ENCODE measurements at regions not wholly inside any gene's neighbourhood (a gene's known extent, or its start where the extent isn't known, plus 50 kb on each side); places are given as distances from the start of the nearest gene placed in this dataset.

DNA sequence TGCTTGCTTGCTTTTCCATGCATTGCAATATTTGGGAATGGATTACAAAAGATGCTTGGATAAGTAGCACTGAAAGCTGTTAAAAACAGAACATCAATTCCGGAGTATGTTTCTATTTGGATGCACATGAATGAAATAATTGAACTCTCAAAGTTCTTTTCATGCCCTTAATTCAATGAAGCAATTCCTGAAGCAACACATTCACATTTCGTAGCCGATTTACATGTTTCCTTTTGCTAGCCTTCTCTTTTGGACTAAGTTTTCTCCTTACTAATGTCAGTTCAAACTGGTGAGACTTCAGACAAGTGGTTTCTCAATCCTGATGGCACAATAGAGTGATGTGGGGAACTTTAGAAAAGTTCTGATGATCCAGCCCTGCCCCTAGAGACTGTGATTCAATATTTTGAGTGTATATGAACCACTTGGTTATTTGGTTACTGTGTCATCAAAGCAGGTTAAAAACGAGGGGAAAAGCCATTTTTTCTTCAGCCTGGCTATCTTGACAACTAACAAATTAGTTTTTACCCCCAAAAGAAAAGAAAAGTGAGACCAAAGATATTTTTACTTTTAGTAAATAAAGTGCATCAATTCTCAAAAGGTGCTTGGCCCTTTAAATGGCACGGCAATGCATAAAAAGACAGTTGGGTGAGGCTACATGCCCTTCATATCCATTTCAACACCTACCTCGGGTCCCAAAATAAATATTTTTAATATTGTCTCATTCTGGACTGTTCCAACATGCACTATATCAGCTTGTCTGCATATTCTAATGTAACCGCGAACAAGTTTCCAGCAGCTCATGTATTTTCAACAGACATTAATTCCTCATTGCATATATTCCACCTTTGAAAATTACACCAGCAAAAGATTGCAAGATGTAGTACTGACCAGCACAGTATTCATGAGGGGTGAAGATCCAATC lies 90.1 kb upstream of the RPL34 start:
- FAIRE-seq (no peak), DNase-seq (ENCODE audit: extremely low spot score, insufficient read length, low read depth) (no peak)

DNA sequence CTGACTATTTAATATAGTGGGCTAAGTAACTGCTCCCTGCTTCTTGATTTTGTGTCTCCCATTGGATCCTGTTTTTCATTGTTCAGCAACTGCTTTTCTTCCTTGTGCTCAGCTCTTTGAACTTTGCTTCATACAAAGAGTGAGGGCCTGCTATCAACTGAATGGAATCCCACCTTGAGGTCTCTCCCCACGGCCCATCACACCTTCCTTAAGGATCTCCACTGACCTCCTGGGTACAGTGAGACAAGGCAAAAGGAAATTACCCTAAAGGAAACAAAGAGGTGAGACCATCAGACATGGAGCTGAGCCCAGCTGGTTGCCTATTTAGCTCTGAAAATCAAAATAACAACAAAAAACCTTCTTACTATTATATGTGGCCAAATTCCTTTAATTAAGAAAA lies 91.3 kb upstream of the RPL34 start:
- FAIRE-seq, result no peak
- no peak for DNase-seq (ENCODE audit: extremely low spot score, insufficient read length, low read depth)

DNA sequence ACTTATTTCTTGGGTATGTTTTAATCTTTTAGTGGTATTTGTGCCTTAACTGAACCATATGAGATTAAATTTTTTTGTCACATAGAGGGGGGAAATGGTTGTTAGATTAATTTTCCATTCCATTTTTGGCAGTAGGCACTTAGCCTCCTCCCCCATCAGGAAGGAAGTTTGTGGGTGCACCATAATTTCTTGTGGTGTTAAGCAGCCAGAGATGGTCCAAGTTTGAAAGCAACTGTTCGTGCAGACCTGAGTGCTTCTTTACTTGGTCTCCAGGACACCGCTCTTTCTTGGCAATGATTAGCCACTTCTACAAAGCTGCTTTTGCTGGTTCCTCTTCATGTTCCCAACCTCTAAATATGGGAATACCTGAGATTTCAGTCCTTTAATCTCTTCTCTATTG lies 92.7 kb upstream of the RPL34 start:
- peak; percentile 69 for FAIRE-seq

DNA sequence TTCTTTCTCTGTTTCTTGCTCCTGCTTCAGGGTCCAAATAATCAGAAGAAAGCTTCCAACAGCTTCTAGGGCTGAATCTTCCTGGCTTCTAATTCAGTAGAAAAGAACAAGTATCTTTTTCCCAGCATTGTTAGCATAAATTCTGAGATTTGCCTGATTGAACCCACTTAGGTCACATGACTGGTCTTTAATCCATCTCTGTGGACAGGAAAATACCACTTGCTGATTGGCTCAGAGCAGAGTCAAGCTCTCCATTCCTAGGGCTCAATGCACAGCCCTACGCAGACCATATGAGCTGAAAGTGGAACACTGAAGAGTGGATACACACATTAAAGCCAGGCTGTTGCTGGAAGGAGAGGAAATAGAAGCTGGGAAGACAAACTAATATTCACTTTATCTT lies 99.6 kb upstream of the RPL34 start:
- FAIRE-seq, result no peak
- no peak for DNase-seq (ENCODE audit: extremely low spot score, insufficient read length, low read depth)

More for the DNA sequence above, 92.7 kb upstream of the RPL34 start:
- DNase-seq (ENCODE audit: extremely low spot score, insufficient read length, low read depth), result no peak

DNA sequence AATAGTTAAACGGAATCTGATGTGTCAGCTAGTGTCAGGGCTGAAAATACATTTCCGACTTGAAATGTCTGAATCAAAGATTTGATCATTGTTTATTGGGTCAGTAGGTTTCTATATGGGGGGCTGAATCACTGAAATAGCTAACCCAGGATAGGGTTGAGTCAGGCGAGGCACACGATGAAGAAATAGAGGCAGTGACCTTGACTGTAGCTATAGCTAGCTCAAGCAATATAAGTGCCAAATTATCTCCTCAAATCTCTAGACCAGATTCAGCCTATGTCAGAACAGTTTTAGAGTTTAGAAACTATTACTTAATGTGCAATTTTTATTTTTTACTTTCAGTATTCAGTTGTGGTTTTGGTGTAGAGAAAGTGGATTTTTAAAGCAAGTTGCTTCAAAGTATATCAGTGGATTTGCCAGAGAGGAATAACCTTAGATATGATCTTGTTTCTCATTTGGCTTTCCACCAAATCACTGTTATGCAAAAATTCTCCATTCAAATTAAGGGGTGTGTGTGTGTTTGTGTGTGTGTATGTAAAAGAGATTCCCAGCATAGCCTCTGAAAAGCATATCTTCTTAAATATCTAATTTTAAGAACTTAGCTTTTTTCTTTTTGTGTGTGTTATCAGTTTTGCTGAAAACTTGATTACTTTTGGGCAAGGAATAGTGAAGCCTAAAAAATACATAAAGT lies 100.3 kb upstream of the RPL34 start:
- DNase-seq (ENCODE audit: extremely low spot score, insufficient read length, low read depth), result no peak

DNA sequence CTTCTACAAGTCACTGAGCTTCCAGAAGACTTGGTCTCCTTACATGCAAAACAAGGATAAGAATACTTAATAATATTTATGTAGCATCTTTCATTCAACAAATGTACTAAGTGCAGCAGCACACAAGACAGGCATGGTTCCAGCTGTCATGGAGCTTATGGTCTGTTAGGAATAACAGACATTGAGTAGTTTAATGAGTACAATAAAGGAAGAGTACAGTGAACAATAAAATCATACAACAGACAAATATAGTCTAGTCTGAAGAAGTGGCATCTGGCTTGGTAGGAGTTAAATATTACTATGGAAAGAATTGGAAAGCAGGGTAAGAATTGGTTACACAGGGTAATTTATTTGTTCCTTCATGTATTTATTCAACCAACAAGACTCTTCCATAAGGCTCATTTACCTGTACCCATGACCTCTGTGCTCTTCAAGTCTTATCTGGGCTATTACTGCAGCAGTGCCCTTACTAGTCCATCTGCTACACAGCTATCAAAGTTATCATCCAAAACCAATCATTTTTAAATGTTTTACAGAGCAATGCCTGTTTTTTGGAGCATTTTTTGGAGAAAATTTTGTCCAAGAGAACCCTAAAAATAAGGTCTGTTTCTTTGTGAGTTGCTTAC lies 101.1 kb upstream of the RPL34 start:
- DNase-seq (ENCODE audit: extremely low spot score, insufficient read length, low read depth) (no peak), FAIRE-seq (no peak)

More for the DNA sequence above, 100.3 kb upstream of the RPL34 start:
- no peak for FAIRE-seq

DNA sequence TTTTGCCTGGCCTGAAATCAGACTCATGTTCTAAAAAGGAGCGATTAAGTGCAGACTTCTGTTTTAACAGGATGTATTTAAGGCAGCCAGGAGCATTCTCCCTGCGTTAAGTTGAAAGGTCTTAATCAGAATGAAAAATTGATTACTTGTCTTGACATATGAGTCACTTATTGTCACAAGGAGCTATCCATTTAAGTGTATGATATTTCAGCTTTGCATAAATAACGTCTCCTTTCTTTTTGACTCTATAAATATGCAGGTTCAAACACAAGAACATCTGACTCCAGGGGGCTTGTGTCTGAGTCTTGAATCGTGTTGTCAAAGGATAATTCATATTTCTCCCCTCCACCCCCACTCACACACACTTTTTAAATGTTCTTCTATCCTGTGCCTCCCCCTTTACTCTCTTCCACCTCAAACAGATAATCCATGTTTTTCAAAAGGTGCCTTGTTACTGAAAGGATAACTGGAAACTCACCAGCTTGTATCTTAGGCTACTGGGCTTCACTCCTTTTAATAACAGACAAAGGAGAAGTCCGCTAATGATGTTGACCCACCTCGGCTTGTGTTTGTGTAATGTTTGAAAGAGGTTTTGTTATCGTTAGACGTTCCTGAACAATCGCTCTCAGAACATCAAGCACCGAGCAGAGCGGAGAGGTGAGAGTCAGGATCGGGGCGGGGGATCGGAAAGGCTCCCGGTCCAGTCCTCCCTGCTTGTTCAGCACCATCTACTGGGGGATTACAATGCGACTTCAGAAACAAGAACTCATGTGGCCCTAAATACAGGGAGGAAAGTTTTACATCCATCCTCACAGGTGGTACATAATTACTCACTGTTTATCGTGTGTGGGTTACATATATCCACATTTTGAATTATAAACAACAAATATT lies 107.5 kb upstream of the RPL34 start:
- DNase-seq (ENCODE audit: extremely low spot score, insufficient read length, low read depth) (no peak), FAIRE-seq (no peak)

DNA sequence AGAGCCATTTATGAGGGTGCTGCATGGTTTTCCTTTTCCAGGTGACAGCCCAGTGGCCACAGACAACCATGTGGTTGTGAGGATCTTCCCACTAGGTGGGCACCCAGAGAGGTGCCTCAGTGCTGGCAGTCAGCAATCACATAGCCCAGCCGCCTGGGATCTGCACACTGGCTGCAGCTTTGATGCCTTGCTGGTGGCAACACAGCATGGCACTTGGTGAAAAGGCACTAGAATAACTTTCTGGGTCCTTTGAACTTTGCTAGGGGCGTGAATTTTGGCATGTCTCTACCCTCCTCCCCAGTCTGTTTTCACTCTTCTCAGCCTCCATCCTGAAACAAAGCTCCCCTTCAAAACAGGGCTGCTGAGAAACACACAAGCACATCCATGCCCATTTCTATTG lies 108.8 kb upstream of the RPL34 start:
- no peak for DNase-seq (ENCODE audit: extremely low spot score, insufficient read length, low read depth)
- no peak for FAIRE-seq

DNA sequence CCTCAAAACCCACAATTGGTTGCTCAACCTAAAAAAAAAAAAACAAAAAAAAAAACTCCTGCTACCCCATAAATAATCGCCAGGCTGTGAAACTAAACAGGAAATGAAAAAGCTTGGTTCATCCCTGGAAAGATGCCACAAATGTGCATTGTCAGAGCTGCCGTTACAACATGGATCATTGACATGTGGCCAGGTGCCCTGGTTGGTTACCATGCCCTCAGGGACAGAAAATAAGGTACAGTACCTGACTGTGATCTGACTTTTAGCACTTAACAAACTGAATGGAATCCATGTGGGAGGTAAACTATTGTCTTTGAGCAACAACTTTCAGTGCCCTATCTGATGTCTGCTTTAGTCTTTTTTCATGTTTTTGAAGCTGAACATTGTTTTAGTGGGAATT lies 118.0 kb upstream of the RPL34 start:
- no peak for FAIRE-seq
- no peak for DNase-seq (ENCODE audit: extremely low spot score, insufficient read length, low read depth)

DNA sequence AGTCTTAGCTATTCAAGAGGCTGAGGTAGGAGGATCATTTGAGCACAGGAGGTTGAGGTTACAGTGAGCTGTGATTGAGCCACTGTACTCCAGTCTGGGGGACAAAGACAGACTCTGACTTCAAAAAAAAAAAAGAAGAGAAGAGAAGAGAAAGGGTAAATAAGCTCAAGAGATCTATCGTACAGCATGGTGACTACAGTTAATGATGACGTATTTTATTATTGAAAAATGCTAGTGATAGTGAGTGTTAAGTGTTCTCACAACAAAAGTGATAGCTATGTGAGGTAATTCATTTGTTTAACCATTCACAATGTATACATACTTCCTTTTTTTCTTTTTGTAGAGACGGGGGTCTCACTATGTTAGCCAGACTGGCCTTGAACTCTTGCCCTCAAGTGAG lies 121.5 kb upstream of the RPL34 start:
- FAIRE-seq (no peak), DNase-seq (ENCODE audit: extremely low spot score, insufficient read length, low read depth) (no peak)

DNA sequence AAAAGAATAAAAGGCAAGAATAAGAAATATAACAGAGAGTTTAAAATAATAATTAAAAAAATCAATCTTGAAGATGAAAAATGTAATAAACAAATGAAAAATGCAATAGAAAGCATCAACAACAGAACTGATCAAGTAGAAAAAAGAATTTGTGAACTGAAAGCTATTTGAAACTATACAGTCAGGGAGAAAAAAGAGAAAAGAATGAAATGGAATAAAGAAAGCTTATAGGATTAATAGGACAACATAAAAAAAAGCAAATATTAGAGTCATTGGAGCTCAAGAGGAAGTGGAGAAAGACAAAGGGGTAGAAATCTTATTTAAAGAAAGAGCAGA lies 126.8 kb upstream of the RPL34 start:
- DNase-seq (ENCODE audit: extremely low spot score, insufficient read length, low read depth) (no peak), FAIRE-seq (no peak)

DNA sequence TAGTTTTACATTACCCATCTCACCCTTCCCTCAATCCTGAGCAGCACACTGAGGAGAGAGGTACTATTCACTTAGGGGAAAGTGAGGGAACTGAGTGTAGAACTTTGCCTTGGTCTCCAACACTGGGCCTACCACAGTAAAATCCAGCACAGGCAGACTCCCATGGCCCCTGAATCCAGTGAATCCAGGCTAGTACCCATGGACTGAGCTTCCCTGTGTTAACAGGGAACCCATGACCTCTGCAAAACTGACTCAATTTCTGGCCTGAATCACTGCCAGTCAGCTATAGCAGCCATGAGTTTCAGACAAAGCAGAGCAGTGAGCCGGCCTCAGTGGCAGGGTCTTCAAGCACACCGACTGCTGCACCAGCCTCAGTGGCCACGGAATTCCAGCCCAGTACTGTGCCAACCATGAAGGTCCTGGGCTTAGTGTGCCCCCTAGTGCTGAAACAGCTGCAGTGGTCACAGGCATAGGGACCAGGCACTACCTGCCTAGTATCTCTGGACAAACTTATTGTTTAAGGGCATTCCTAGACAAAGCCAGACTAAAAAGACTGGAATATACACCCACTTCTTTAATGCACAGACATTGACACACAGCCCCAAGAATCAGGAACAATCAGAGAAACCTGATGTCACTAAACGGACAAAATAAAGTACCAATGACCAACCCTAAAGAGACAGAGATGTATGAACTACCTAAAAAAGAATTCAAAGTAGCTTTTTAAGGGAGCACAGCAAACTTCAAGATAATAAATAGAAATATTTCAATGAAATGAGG lies 127.4 kb upstream of the RPL34 start:
- FAIRE-seq (peak; percentile 12), DNase-seq (ENCODE audit: extremely low spot score, insufficient read length, low read depth) (no peak)

DNA sequence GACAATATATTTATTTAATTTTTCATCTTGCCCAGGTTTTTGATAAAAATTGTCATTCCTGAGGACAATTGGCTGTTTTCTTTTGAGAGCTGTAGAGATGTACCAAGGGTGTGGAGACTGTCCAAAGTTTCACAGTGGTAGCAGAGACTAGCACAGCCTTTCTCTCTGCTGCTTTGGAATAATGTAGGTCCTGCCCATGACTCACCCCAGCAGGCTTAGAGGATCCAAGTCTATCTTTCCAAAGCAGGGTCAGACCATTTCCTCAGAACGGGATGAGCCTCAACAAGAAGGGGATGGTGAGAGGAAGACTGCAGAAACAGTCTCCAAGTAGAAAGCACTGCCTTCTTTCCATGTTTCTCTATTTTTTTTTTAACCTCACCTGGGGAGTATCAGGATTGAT lies 131.5 kb upstream of the RPL34 start:
- no peak for FAIRE-seq
- DNase-seq (ENCODE audit: extremely low spot score, insufficient read length, low read depth), result no peak

DNA sequence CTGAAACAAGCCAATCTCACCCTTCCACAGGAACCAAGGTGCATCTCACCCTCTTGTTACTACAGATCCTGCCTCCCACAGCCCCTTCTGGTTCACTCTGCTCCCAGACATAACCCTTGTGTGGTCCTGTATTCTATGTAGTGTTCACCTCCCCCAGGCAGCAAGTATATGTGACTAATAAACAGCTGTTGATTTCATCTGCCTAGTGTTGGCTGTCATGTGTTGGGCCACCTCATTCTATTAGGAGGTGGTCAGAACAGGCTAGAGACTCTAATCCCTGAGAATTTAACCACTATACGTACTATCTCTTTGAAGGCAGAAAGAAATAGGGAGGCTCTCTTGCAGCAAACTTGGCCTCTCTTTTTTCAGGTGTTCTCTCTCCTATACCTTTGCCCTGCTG lies 134.3 kb upstream of the RPL34 start:
- DNase-seq (ENCODE audit: extremely low spot score, insufficient read length, low read depth) (no peak), FAIRE-seq (no peak)

DNA sequence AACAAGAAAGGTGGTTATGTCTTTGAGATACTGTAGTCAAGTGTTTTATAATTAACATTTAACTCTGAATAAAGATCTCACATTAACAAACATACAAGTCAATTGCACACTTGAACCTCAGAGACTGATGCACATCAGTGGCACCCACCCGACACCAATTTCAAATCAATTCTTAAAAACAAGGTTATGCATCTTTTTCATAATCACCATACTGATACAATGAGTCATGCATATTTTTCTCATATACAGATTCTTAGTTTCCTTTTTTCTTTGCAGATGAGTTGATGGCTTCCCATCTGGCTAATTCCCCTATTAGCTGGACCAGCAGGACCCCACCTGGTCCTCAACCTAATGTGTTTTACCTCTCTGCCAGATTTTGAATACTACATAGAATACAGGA lies 136.2 kb upstream of the RPL34 start:
- FAIRE-seq (no peak), DNase-seq (ENCODE audit: extremely low spot score, insufficient read length, low read depth) (no peak)

DNA sequence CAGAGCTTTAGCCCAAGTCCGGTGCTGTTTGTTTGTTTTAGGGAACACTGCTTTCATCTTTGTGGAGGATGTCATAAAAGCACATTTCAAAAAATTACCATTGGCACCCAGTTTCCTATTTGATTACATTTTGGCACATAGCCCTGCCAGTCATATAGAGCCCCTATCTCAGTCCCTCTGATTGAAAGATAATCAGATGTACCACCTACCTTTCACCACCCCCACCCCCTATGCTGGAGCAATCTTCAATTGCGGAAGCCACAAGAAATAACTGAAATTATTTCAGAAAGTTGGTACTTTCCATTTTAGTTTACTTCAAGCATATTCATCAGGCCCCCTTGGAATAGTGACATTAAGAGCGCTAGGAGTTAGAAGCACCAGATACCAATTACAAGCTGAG lies 136.7 kb upstream of the RPL34 start:
- no peak for FAIRE-seq

DNA sequence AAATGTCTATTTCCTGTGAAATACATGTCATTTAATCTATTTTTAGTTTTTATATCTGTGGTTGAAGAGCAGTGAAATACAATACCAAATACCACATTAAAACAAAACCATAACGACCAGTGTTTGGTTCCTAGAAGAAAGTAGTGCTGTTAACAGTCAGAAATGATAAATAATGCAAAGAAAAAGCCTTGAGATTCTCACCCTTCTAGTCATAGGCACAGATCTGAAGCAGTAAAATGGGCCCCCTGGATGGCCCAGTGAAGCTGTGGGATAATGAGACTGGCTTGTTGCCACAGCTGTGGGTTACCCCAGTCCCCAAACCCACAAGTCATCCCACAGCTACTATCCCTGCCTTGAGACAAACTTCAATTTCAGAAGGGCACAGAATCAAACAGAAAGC lies 137.3 kb upstream of the RPL34 start:
- no peak for FAIRE-seq

More for the DNA sequence above, 136.7 kb upstream of the RPL34 start:
- DNase-seq (ENCODE audit: extremely low spot score, insufficient read length, low read depth), result no peak

DNA sequence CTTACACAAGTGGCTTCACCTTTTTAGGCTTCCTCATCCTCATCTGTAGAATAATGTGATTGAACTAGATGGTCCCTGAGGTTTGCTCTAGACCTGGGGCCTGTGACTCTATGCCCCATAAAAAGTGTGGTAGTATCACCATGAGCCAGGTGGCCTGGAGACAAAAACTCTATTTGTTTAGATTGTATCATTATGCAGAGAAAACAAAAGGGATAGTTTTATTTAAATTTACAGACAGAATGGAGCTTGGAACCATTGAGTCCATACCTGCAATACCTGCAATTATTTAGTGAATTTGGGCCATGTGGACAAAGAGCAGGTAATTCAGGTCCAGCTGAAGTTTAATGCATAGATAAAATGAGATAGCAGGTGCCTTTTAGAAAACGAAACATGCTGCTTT lies 139.5 kb upstream of the RPL34 start:
- no peak for DNase-seq (ENCODE audit: extremely low spot score, insufficient read length, low read depth)

More for the DNA sequence above, 137.3 kb upstream of the RPL34 start:
- DNase-seq (ENCODE audit: extremely low spot score, insufficient read length, low read depth), result no peak

DNA sequence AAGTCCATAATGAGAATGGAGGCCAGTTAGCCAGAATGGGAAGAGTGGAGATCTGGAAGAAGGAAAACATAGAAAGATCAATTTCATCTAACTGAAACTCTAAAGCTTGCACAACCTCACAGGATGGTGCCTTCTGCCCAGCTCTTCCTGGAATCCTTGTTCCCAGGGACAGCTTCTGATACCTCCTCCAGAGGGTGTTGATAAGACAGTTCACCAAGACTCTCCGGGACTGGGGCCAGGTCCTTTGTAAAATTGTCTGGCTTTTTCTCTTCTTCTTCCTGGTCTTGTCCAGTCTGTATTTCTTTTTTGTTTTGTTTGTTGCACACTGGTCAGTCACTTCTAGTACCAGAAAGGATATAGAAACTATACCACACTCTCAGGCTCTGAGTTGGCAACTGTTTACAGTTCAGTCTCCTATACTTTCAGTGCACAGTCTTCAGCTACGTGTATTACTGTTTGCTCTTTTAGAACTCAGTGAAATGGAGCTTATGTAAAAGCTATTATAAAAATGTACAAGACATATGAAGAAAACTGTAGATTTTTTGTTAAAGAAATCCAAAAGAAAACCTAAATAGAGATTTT lies 142.8 kb upstream of the RPL34 start:
- FAIRE-seq (no peak), DNase-seq (ENCODE audit: extremely low spot score, insufficient read length, low read depth) (no peak)

More for the DNA sequence above, 139.5 kb upstream of the RPL34 start:
- no peak for FAIRE-seq

Data from GM18507 (cell line).